ENCODE measurements at regions not wholly inside any gene's neighbourhood (a gene's known extent, or its start where the extent isn't known, plus 50 kb on each side); places are given as distances from the start of the nearest gene placed in this dataset.
"Not testable (repeated sequence)": the region's sequence is repeated elsewhere in the genome, so short reads cannot be mapped to it uniquely, and the experiment has no call there.

DNA sequence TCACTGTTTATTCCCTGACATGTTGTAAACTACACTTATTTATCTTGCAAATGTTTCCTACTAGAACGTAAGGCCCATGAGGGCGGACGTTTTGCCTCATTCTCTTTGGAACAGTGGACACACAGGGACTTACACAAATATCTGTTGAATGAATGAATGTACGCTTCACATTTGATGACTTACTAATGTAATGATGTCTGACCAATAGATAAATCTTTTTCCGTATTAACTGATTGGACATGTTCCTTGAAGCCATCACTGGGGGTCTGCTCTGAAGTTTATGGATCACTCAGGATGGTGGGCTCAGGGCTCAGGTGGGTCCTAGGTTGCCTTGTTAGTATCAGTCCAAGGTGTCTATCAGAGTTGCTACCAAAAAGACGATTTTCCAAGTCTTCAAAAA lies 763.2 kb upstream of the TPTE start:
- intact Hi-C loops (cut with DNase I) = no loop called here
- no peak for DNase-seq

- DNase-seq = peak in 1 of 10 donors; percentile 86
- intact Hi-C loops (cut with DNase I) = no loop called here
Observed at GRCh38 chr21:9758888-9759287, 762.5 kb upstream of the TPTE start.

DNA sequence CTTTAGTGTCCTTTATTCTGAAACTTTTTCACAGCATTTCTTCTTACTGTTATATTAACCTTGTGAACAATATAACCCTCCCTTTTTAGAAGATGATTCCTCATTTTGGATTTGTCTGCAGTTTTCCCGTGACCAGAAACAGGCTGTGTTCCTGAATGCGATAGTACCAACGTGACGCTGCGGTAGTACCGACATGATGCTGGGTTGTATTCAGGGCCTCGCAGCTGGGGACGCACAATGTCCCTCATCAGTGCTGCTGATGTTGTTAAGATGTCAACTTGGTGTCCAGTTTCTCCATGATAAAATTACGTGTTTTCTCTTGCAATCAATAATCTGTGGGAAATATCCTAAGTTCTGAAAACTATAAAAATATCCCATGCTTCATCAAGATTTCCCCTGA lies 761.4 kb upstream of the TPTE start:
- intact Hi-C loops (cut with DNase I) = no loop called here
- no peak for DNase-seq

GRCh38 chr21:9760398-9761074 lies 760.8 kb upstream of the TPTE start:
- intact Hi-C loops (cut with DNase I) = no loop called here
- DNase-seq = no peak

DNA sequence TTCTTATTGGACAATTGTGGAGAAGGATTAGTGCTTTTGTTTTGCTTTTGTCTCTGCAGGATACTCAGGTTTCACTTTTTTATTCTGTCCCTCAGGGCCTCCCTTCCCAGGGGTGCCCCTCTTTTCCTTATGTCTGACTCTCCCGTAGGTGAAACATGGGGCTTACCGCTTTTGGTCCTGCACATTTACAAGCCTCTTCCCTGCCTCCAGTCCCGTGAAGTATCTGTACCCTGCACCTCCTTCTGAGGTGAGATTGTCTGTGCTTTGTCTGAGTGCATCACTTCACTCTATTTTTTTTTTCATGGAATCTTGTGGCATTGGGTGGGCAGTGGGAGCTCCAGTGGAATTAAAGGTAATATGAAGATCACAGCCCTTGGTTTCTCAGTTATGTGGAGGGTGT lies 758.1 kb upstream of the TPTE start:
- intact Hi-C loops (cut with DNase I) = no loop called here
- no peak for DNase-seq

DNA sequence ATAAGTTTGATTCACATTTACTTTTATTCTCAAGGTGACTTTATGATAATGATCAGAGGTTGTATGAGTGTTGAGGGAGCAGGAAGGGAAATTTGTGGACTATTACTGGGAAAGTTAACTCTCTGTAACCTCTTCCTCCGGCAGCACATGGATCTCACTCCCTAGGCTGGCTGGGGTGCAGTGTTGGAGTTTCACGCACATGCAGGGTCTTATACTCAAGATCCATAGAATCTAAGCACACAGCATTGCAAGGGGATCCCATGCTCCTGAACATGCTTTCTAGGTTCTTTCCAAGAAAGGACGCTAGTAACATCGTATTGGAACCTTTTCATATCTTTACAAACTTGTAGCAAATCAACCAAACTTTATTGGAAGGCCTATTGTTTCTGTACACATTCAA lies 757.6 kb upstream of the TPTE start:
- intact Hi-C loops (cut with DNase I) = no loop called here
- DNase-seq = no peak

DNA sequence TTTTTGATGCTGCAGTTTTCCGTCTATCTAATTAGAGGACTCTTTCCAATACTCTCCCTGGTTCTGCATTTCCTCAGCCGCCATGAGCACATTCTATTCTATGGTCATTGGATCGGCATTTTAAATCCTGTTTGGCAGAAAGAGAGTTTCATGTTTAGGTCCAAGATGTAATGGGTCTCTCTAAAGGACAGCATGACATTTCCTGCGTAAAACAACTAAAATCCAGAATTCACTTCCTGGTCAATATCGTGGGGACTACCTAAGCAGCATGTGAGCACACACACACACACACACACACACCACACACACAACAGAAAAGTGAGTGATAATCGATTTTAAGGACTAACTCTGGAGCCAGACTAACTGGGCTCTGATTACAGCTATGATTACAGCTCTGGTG lies 757.1 kb upstream of the TPTE start:
- DNase-seq; intact Hi-C loops (cut with DNase I): not testable (repeated sequence)

DNA sequence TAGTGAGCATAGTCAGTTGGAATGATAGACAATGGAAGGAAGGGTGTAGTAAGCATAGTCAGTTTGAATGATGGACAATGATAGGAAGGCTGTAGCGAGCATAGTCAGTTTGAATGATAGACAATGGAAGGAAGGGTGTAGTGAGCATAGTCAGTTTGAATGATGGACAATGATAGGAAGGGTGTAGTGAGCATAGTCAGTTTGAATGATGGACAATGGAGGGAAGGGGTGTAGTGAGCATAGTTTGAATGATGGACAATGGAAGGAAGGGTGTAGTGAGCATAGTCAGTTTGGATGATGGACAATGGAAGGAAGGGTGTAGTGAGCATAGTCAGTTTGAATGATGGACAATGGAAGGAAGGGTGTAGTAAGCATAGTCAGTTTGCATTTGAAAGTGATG lies 755.8 kb upstream of the TPTE start:
- DNase-seq; intact Hi-C loops (cut with DNase I): not testable (repeated sequence)

DNA sequence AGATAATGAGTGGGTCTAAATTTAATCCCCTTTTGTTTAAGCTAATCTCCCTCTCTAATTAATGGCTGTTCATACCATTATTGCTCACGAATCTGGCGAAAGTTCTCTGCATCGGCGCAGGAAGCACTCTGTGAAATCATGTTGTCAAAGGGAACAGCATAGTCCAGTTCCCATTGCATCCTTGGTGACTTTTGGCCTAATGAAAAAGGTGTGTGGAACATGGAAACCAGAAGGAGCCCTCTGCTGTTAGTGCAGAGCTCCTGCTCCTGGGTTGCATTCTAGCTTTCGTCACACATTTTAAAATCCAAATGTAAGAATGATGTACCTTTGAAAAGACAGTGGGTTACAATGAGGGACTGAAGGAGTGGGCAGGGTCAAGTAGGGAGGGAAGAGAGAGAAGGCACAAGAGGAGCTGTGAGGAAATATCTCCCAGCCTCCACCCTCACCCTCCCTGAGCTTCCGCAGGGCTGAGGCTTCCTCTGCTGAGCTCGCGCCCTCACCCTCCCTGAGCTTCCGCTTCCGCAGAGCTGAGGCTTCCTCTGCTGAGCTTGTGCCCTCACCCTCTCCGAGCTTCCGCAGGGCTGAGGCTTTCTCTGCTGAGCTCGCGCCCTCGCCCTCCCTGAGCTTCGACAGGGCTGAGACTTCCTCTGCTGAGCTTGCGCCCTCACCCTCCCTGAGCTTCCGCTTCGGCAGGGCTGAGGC lies 754.3 kb upstream of the TPTE start:
- DNase-seq; intact Hi-C loops (cut with DNase I): not testable (repeated sequence)

DNA sequence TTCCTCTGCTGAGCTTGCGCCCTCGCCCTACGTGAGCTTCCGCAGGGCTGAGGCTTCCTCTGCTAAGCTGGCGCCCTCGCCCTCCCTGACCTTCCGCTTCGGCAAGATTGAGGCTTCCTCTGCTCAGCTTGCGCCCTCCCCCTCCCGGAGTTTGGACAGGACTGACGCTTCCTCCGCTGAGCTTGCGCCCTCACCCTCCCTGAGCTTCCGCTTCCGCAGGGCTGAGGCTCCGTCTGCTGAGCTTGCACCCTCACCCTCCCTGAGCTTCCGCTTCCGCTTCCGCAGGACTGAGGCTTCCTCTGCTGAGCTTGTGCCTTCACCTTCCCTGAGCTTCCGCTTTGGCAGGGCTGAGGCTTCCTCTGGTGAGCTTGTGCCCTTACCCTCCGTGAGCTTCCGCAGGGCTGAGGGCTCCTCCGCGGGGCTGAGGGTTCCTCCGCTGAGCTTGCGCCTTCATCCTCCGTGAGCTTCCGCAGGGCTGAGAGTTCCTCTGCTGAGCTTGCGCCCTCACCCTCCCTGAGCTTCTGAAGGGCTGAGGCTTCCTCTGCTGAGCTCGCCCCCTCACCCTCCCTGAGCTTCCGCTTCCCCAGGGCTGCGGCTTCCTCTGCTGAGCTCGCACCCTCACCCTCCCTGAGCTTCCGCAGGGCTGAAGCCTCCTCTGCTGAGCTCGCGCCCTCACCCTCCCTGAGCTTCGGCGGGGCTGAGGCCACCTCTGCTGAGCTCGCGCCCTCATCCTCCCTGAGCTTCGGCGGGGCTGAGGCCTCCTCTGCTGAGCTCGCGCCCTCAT lies 753.6 kb upstream of the TPTE start:
- peak in 3 of 10 donors; percentile 75 to 91 (median 91) for DNase-seq
- intact Hi-C loops (cut with DNase I) = no loop called here

GRCh38 chr21:9768376-9769130 lies 752.8 kb upstream of the TPTE start:
- intact Hi-C loops (cut with DNase I) = not testable (repeated sequence)
- DNase-seq = peak in 1 of 10 donors; percentile 80

DNA sequence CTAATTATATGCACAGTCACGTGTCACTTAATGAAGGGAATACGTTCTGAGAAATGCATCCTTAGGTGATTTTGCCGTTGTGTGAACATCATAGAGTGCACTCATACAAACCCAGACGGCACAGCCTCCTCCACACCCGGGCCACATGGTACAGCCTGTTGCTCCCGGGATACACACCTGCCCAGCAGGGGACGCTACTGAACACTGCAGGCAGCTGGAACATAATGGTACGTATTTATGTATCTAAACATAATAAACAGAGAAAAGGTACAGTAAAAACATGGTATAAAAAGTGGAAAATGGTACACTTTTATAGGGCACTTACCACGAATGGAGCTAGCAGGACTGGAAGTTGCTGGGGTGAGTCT lies 752.3 kb upstream of the TPTE start:
- intact Hi-C loops (cut with DNase I); DNase-seq: not testable (repeated sequence)

DNA sequence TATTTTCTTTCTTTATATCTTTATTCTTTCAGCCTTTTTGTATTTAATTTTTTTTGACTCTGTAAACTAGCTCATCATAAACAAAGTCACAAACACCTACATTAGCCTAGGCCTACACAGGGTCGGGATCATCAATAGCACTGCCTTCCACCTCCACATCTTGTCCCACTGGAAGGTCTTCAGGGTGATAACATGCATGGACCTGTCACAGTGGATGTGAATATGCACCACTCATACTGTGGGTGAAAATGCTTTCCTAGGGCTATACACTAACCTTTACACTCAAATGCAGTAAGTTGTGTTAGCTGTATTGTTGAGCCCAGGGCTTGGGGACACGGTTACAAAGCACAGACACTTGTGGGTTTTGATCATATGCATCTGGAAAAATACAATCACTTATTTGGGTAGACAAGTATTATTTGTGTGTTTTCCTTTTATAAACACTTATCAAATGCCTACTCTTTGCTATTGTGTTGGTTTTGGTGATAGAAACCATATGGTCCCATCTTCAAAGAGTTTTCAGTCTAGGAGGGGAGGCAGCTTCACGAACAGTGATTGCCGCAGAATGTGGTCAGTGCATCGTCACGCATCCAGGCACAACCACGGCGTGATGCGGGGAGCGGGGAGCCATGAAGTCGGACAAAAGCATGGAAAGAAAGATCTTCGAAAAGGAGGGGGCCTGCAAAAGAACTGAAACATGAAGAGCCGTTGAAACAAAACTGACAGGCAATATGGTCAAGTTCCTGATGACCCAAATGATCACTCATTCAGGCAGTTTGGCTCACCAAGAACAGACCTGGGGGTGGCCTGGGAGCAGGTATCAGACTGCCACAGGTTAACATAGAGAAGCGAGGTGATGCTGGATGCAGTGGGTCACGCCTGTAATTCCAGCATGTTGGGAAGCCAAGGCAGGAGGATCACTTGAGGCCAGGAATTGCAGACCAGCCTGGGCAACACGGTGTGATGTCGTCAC lies 751.4 kb upstream of the TPTE start:
- intact Hi-C loops (cut with DNase I) = not testable (repeated sequence)
- DNase-seq = peak in 1 of 10 donors; percentile 62

GRCh38 chr21:9771466-9772347 lies 749.7 kb upstream of the TPTE start:
- peak in 1 of 10 donors; percentile 68 for DNase-seq
- intact Hi-C loops (cut with DNase I) = not testable (repeated sequence)

DNA sequence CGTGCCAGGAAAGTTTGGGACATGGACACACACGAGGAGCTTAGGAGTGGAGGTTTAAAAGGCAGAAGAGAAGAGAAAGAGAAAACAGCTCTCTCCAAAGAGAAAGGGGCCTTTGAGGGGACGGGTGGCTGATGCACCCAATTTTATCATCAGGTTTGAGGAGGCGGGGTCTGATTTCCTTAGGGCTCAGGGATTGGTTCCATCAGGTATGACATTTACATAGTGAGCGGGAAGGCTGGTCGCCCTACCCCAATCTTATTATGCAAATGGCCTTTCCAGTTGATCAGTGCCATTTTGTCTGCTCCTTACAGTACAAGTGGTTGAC lies 749.1 kb upstream of the TPTE start:
- intact Hi-C loops (cut with DNase I) = no loop called here
- peak in 1 of 10 donors; percentile 62 for DNase-seq

DNA sequence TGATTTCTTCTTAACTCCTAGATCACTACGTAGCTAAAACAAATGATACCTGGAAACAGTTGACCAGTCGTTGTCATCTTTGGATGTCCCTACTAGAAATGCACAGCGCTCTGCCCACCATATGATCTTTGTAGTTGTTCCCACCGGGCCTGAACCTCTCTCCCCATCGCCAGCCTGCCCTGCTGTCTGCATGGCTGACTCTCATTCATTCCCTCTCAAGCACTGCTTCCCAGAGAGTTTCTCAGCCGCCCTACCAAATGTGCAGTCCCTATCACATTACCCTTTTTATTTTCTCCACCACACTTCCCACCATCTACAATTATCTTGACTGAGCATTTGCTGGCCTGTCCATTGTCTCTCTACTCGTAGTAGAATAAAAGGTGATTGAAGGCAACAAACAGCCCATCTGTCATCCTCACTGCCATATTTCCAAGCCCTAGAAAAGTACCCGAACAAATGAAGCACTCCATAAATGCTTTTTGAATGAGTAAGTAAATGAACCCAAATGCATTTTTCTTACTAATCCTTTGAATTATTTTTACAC lies 748.4 kb upstream of the TPTE start:
- DNase-seq = peak in 2 of 10 donors; percentile 52 to 72
- intact Hi-C loops (cut with DNase I) = not testable (repeated sequence)

DNA sequence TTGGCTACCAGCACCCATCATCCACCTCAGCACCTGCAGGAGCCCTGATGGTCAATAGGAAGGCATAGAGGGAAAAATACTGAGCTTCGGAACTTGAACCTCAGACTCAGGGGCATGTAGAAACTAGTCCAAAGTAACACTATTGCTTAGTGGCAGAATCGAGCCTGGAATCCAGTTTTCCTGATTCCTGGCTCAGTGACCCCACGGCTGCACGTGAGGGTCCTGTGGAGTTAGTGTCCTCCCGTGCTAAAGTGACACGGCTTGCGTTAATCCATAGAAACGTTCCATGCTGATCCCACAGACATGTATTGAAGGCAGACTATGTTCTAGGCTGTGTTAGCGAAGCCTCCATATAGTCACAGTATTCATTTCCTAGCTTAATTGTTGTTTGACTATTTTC lies 747.0 kb upstream of the TPTE start:
- intact Hi-C loops (cut with DNase I) = no loop called here

GRCh38 chr21:9774901-9775593 lies 746.3 kb upstream of the TPTE start:
- DNase-seq = peak in 2 of 10 donors; percentile 57 to 78
- intact Hi-C loops (cut with DNase I) = not testable (repeated sequence)

More for the DNA sequence above, 747.0 kb upstream of the TPTE start:
- peak in 2 of 10 donors; percentile 66 to 76 for DNase-seq

All from posterior cingulate gyrus (tissue), 11 donors.